GM20431 (cell line): ENCODE measurements at regions not wholly inside any gene's neighbourhood (a gene's known extent, or its start where the extent isn't known, plus 50 kb on each side); places are given as distances from the start of the nearest gene placed in this dataset.

Source experiments
- in situ Hi-C: fragments of 300-500 bp; cut with MseI, MboI; formaldehyde crosslinking; loops from one replicate; pipeline ENCODE4 v1.15.0; 2020; ENCODE audit warnings: low sequenced_read_pairs; ENCODE audit not compliant: unreplicated experiment

- in situ Hi-C loops: no loop called here
Observed at GRCh38 chr20:24761220-24762065, 187.6 kb upstream of the CST7 start.

- in situ Hi-C loops: no loop called here
Observed at GRCh38 chr20:24762371-24762770, 186.7 kb upstream of the CST7 start.

DNA sequence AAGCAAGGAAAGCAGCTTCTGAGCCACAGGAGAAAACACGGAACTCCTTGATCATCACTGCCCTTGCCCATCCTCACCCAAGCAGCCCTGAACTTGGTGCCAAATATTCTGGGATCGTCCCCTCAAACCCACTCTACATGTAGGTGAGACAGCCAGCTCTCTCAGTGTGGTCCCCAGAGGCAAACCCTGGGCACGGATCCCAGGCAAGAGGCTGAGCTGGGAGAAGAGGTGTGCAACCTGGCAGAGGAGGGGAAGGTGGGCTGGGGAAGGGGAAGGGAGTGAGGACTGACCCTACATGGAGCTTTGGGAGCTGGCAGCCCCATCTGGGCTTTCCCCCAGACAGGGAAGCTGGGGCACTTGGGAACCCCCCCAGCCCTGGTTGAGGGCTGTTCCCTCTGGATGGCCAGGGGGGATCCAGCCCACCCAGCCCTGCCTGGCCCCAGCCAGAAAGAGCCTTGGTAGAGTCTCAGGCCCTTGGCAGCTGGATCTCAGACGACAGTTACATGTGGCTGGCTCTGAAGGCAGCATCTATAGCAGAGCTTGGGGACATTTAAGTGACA, 186.2 kb upstream of the CST7 start:
- in situ Hi-C loops: no loop called here

- in situ Hi-C loops: no loop called here
Observed at GRCh38 chr20:24763386-24764026, 185.6 kb upstream of the CST7 start.

DNA sequence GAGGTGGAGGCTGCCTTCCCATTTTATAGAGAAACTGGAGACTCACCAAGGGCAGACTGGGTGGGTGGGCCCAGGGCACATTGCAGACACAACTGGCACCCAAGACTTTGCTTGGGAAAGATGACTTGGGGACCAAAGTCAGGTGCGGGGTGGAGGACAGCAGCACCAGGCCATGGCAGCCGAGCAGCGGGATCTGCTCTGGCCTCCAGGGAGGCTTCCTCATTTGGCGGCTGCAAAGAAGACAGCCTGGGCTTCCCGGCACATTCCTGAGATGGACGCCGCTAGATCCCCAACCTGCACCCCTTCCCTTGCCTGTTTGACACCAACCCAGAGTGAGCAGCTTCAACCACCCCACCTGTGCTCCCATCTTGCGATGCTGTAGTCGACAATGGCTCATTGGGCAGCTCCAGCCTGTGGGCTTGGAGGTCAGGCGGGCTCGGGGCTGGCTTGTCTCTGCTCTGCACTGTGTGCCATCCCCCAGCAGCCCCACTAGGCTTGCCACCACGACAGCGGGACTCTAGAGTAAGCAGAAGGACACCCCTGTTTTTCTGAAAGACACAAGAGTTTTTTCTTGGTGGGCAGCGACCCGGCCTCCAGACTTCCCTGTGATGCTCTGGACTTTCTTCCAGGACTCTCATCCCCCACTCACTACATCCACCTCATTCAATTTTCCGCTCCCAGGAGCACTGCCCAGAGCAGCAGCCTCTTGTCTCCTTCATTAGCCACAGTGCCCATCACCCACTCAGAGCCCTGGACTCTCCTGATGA, 184.9 kb upstream of the CST7 start:
- in situ Hi-C loops: no loop called here

GRCh38 chr20:24764794-24765202, 184.3 kb upstream of the CST7 start:
- in situ Hi-C loops: no loop called here

DNA sequence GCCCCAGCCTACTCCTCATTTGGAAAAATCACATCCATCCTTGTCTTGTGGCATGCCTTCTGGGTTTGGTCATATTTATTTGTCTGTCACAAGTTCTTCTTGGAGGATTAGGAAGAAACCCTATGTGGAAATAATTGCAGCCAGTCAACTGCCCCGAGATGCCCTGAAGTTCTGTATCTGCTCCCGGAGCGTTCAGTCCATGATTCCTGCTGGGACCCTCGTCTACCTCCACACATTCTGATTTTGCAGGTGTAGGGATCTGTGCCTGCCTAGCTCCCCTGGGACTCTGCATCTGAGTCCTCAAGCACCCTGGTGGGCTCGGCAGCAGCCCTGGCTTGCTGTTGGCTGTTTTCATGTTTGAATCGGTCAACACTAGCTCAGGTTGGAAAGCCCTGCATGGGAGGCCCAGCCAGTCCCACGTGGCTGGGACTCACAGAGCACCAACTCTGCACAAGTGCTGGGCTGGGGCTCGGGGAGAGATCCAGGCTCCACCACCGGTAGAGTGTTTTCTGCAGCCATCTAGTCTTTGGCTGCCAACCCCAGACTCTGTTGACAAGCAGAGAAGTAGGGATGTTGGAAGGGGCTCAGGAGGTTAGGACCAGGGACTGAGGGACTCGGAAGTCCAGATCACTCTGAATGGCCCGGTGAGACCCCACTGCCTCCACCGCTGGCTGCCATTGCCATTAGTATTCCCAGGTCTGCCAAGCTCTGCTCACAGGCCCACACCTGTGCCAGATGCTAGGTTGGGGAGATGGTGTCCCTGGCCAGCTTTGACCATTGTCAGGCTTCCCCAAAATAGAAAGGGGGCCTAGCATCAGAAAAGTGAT, 183.5 kb upstream of the CST7 start:
- in situ Hi-C loops: no loop called here

- in situ Hi-C loops: no loop called here
Observed at GRCh38 chr20:24766143-24766527, 182.9 kb upstream of the CST7 start.

DNA sequence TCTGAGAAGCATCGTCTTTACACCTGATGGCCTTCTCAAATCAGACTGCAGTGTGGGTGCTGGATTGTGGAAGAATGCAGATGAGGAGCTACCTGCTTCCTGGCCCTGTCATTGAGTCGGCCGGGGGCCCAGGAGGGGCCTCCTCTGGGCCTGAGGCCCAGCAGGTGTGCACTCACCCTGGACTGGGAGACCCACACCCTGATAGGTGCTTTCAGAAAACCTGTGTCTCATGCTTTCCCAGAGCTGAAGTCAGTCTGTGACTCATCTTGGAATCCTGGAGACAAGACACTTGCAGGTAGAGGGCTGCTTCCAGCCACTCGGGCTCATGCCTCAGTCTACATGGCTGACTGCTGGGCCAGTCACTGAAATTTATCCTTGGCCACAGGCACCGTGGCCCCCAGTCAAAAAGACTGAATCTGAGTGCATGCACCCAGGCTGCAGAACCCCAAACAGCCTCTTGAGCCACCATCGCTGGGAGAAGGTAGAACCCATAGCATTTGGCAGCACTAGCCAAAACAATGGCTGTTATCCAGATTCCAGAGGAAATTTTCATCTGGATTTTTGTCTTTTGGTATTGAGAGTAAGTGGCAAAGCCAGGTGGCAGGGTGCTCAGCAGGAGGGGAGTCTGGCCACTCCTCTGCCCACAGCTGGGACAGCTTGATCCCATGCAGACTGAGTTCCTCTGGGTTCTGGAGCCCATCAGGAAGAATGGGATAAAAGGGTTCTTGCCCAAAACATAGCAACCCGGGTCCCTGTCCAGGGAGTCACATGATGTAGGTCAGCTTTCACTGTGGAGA, 182.0 kb upstream of the CST7 start:
- in situ Hi-C loops: no loop called here

DNA sequence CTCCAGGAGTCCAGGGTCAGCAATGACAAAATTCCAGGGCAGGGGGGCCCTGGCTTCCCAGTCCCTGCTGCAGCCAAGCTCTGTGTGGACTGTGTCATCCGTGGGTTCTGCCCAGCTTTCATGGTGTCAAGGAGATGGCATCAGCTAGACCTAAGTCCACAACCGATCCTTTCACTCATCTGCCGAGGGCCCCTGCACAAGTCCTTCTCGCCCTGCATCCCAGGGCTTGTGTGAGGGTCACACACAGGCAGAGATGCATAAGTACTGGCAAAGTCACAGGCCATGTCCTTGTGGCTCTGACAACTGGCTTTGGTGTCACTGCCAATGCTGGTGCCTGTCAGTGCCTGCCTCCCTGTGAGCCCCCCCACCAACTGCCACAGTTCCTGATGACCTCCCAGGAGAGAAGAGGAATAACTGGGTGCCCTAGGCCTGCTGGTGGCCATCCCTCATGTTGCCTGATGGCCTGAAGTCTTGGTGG, 181.4 kb upstream of the CST7 start:
- in situ Hi-C loops: no loop called here

- in situ Hi-C loops: no loop called here
Observed at GRCh38 chr20:24768201-24768636, 180.8 kb upstream of the CST7 start.

- in situ Hi-C loops: no loop called here
Observed at GRCh38 chr20:24768713-24769601, 180.1 kb upstream of the CST7 start.

GRCh38 chr20:24769878-24770627, 179.0 kb upstream of the CST7 start:
- in situ Hi-C loops: no loop called here

DNA sequence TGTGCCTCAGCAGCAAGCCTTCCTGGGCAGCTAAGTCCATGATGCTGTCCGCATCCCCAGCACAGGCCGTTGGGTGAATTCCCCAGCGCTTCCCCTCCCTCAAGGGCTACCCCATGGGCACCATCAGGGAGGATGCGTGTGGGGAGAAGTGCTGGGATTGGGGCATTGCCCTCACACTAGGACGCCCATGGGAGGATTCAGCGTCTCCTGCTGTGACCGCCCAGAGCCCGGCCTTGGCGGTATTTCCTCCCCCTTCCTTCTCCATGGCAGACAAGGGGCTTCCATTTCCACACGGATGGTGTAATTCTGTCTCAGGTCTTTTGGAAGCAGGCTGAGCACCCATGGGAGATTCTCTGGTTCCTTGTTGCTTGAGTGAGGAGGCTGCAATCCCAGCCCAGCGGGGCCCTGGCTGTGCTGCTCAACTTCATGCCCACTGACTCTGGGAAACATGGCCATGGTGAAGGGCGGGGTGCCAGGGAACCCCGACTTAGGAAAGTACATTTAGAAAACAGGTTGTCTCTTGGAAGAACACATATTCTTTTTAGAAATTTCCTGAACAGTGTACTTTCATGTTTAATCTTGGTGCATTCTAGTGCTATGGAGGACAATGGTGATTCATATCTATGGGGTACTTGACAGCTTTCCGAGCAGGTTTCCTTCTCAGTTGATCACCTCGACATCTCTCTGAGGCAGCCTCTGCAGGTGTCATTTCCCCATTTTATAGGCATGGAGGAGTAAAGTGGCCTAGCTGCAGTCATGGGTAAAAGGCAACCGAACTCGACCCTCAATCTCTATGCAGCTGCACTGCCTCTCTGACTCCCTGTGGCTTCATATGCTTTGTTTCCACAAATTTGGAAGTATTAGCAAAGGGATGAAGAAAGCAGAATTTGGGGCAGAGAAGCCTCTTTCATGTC, 178.2 kb upstream of the CST7 start:
- in situ Hi-C loops: no loop called here

GRCh38 chr20:24771542-24772061, 177.5 kb upstream of the CST7 start:
- in situ Hi-C loops: no loop called here

GRCh38 chr20:24772667-24773066, 176.4 kb upstream of the CST7 start:
- in situ Hi-C loops: no loop called here
